Peyer's patch (tissue), 4 donors: ENCODE measurements at regions not wholly inside any gene's neighbourhood (a gene's known extent, or its start where the extent isn't known, plus 50 kb on each side); places are given as distances from the start of the nearest gene placed in this dataset.

Source experiments
- POLR2A ChIP-seq, 2 donors: fragments of 450-650 bp; IDR thresholded peaks; one replicate each; pipeline ENCODE4 v1.5.1; 2017; ENCODE audit warnings: antibody characterized with exemption in 2 of 2, mild to moderate bottlenecking in 2 of 2, moderate library complexity in 2 of 2
- TF ChIP-seq, protein P1 (sequence below), 6 experiments: fragments of 450-650 bp in 4 of 6; fragments of 200-600 bp in 2 of 6; sonication (generic) in 1 of 6; IDR thresholded peaks; one replicate each; pipeline ENCODE4 v1.5.1; 2017 to 2019; ENCODE audit warnings: antibody characterized with exemption in 6 of 6, mild to moderate bottlenecking in 3 of 6, moderate library complexity in 1 of 6

DNA sequence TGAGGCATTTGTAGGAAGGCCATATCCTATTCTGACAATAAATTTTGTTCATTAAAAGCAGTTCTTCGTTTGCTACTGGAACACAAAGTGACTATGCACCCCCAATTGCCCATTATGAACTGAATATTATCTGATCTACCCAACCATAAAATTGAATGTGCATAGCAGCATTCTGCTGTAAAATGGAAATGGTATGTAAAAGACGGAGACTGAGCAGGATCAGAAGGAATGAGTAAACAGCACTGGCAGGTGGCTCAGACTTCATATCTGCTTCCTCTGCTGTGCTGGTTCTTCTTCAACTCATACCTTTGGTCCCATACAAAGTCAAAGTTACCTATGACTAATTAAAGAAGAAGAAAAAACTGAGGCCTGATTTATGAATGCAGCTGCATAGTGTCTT is 339.5 kb downstream of the PLA2G4A start:
- TF ChIP-seq, protein P1, sequence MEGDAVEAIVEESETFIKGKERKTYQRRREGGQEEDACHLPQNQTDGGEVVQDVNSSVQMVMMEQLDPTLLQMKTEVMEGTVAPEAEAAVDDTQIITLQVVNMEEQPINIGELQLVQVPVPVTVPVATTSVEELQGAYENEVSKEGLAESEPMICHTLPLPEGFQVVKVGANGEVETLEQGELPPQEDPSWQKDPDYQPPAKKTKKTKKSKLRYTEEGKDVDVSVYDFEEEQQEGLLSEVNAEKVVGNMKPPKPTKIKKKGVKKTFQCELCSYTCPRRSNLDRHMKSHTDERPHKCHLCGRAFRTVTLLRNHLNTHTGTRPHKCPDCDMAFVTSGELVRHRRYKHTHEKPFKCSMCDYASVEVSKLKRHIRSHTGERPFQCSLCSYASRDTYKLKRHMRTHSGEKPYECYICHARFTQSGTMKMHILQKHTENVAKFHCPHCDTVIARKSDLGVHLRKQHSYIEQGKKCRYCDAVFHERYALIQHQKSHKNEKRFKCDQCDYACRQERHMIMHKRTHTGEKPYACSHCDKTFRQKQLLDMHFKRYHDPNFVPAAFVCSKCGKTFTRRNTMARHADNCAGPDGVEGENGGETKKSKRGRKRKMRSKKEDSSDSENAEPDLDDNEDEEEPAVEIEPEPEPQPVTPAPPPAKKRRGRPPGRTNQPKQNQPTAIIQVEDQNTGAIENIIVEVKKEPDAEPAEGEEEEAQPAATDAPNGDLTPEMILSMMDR (IDR thresholded peaks at IDR 0.05), result no peak
- TF ChIP-seq POLR2A (IDR thresholded peaks at IDR 0.05), result no peak
